MCF 10A (cell line): ENCODE measurements at regions not wholly inside any gene's neighbourhood (a gene's known extent, or its start where the extent isn't known, plus 50 kb on each side); places are given as distances from the start of the nearest gene placed in this dataset.

Source experiments
- BruUV-seq: library from RNA; stranded (reverse); fragments of 400-500 nt; replicated peaks from 2 replicates; lab custom pipeline; 2021; lab: Mats Ljungman, UMichigan
- CTCF ChIA-PET: fragments of 300-600 bp; sonication (Branson Sonifier 250); formaldehyde crosslinking; extraction: SDS; loops from one replicate; lab custom pipeline; 2021; ENCODE audit warnings: antibody characterized with exemption, inconsistent platforms; lab: Yijun Ruan, JAX
- POLR2A ChIA-PET: fragments of 300-600, 350-650 bp; sonication (Branson Sonifier 250); formaldehyde crosslinking; extraction: SDS; loops from one replicate; lab custom pipeline; 2020; ENCODE audit warnings: antibody characterized with exemption, inconsistent platforms; lab: Yijun Ruan, JAX
- DNase-seq: peaks from one replicate; pipeline ENCODE4 v3.0.0-alpha.2; 2018; ENCODE audit not compliant: unreplicated experiment
- H3K27ac Mint-ChIP-seq: one replicate; pipeline ENCODE4 v1.8.0; 2022; ENCODE audit warnings: mild to moderate bottlenecking, low read depth, mixed read lengths; ENCODE audit not compliant: unreplicated experiment
- H3K27me3 Mint-ChIP-seq: one replicate; pipeline ENCODE4 v1.8.0; 2022; ENCODE audit warnings: mixed read lengths; ENCODE audit not compliant: insufficient read depth, unreplicated experiment
- H3K36me3 Mint-ChIP-seq: one replicate; pipeline ENCODE4 v1.8.0; 2022; ENCODE audit warnings: mild to moderate bottlenecking, moderate library complexity, mixed read lengths; ENCODE audit not compliant: insufficient read depth, unreplicated experiment
- H3K4me1 Mint-ChIP-seq: one replicate; pipeline ENCODE4 v1.8.0; 2022; ENCODE audit warnings: mixed read lengths; ENCODE audit not compliant: insufficient read depth, unreplicated experiment
- H3K4me3 Mint-ChIP-seq: one replicate; pipeline ENCODE4 v1.8.0; 2022; ENCODE audit warnings: mild to moderate bottlenecking, moderate library complexity, mixed read lengths; ENCODE audit not compliant: unreplicated experiment
- H3K9me3 Mint-ChIP-seq: one replicate; pipeline ENCODE4 v1.8.0; 2022; ENCODE audit warnings: mixed read lengths; ENCODE audit not compliant: unreplicated experiment
- CTCF ChIP-seq: fragments of 200-600 bp; IDR thresholded peaks from one replicate; pipeline ENCODE4 v1.8.0; 2022; ENCODE audit warnings: antibody characterized with exemption, mild to moderate bottlenecking; ENCODE audit not compliant: unreplicated experiment
- intact Hi-C: fragments of 100-400 bp; cut with micrococcal nuclease; formaldehyde crosslinking; loops from 2 replicates; pipeline ENCODE4 v1.14.1; 2022

GRCh38 chr10:54958844-54959243 lies 157.8 kb upstream of the PCDH15 start:
- Mint-ChIP-seq H3K27ac (no peak overlapping the region), H3K4me3 (no peak overlapping the region), H3K4me1 (no peaks in the 10 kb centered on the region), H3K36me3 (no peaks in the 10 kb centered on the region), H3K9me3 (no peaks in the 10 kb centered on the region), H3K27me3 (peaks cover 33% of the 10 kb centered on the region)
- TF ChIP-seq CTCF = no peak
- CTCF ChIA-PET = no interaction called here
- POLR2A ChIA-PET = interaction anchor here (0.7 kb wide), 2 partner anchors 998 to 1115 kb away, joined by 4 to 5 read pairs; no protein-coding TSS in a partner anchor
- no TSS peak for BruUV-seq
- intact Hi-C loops = no loop called here
- no peak for DNase-seq

- POLR2A ChIA-PET = no interaction called here
- intact Hi-C loops = no loop called here
- Mint-ChIP-seq H3K27me3 (peaks cover 4% of the 10 kb centered on the region), H3K4me3 (no peak overlapping the region), H3K27ac (no peak overlapping the region), H3K36me3 (no peaks in the 10 kb centered on the region), H3K4me1 (no peaks in the 10 kb centered on the region), H3K9me3 (no peaks in the 10 kb centered on the region)
- TF ChIP-seq CTCF = no peak
- CTCF ChIA-PET = no interaction called here
- no TSS peak for BruUV-seq
- no peak for DNase-seq
Measured at GRCh38 chr10:54947605-54948004, 146.6 kb upstream of the PCDH15 start.

- intact Hi-C loops = no loop called here
- BruUV-seq = no TSS peak
- Mint-ChIP-seq H3K27me3 (peaks cover 20% of the 10 kb centered on the region), H3K4me3 (no peak overlapping the region), H3K4me1 (no peaks in the 10 kb centered on the region), H3K9me3 (no peaks in the 10 kb centered on the region), H3K27ac (no peak overlapping the region), H3K36me3 (no peaks in the 10 kb centered on the region)
- TF ChIP-seq CTCF = no peak
- no peak for DNase-seq
- CTCF ChIA-PET = no interaction called here
- POLR2A ChIA-PET = no interaction called here
Measured at GRCh38 chr10:54940418-54940817, 139.4 kb upstream of the PCDH15 start.

- no peak for DNase-seq
- no TSS peak for BruUV-seq
- ChIA-PET POLR2A (no interaction called here), CTCF (interaction anchor here (0.5 kb wide), 2 partner anchors 29 to 1534 kb away, joined by 3 to 4 read pairs; no protein-coding TSS in a partner anchor)
- Mint-ChIP-seq H3K36me3 (no peaks in the 10 kb centered on the region), H3K4me1 (no peaks in the 10 kb centered on the region), H3K4me3 (no peak overlapping the region), H3K27me3 (no peaks in the 10 kb centered on the region), H3K9me3 (peaks cover 8% of the 10 kb centered on the region), H3K27ac (no peak overlapping the region)
- intact Hi-C loops = no loop called here
- no peak for TF ChIP-seq CTCF
Measured at GRCh38 chr10:54914049-54914448, 113.0 kb upstream of the PCDH15 start.
